Liver (tissue), 8 donors: ENCODE measurements at regions not wholly inside any gene's neighbourhood (a gene's known extent, or its start where the extent isn't known, plus 50 kb on each side); places are given as distances from the start of the nearest gene placed in this dataset.

Experiments used
- DNase-seq: peaks from one replicate; pipeline ENCODE4 v3.0.0-alpha.2; 2017; ENCODE audit warnings: low spot score
- H3K27ac ChIP-seq, 2 donors: one replicate each; pipeline ENCODE4 v1.7.0; 2013; ENCODE audit warnings: inconsistent platforms in 2 of 2, low read length in 2 of 2, control low read depth in 1 of 2, low read depth in 1 of 2, mild to moderate bottlenecking in 1 of 2
- H3K27me3 ChIP-seq, 4 donors: one replicate each; pipeline versions ENCODE4 v1.6.1 to v1.7.0; 2013; ENCODE audit warnings: low read length in 3 of 4, inconsistent platforms in 1 of 4, mild to moderate bottlenecking in 1 of 4, moderate library complexity in 1 of 4; ENCODE audit not compliant: control insufficient read depth in 4 of 4, insufficient read depth in 4 of 4
- H3K36me3 ChIP-seq, 4 donors: one replicate each; pipeline versions ENCODE4 v1.6.1 to v1.7.0; 2013; ENCODE audit warnings: low read length in 3 of 4, mild to moderate bottlenecking in 3 of 4, low read depth in 1 of 4, moderate library complexity in 1 of 4; ENCODE audit not compliant: control insufficient read depth in 4 of 4, insufficient read depth in 3 of 4
- H3K4me1 ChIP-seq, 4 donors: one replicate each; pipeline versions ENCODE4 v1.6.1 to v1.7.0; 2013; ENCODE audit warnings: low read length in 3 of 4, mild to moderate bottlenecking in 3 of 4, moderate library complexity in 1 of 4; ENCODE audit not compliant: control insufficient read depth in 4 of 4, insufficient read depth in 4 of 4
- H3K4me3 ChIP-seq, 3 donors: one replicate each; pipeline versions ENCODE4 v1.6.1 to v1.7.0; 2013; ENCODE audit warnings: low read length in 3 of 3, control low read depth in 1 of 3, low read depth in 1 of 3, mild to moderate bottlenecking in 1 of 3
- H3K9ac ChIP-seq, 2 donors: one replicate each; pipeline ENCODE4 v1.7.0; 2013; ENCODE audit warnings: low read length in 2 of 2, mild to moderate bottlenecking in 2 of 2, moderate library complexity in 2 of 2, control low read depth in 1 of 2, low read depth in 1 of 2
- H3K9me3 ChIP-seq, 4 donors: one replicate each; pipeline versions ENCODE4 v1.6.1 to v1.7.0; 2013; ENCODE audit warnings: low read length in 3 of 4; ENCODE audit not compliant: control insufficient read depth in 4 of 4
- EGR1 ChIP-seq, 2 donors: IDR thresholded peaks; 2 replicates each; pipeline ENCODE4 v1.6.1; 2016 to 2018; ENCODE audit warnings: antibody characterized with exemption in 2 of 2, low read depth in 2 of 2
- FOXA1 ChIP-seq: IDR thresholded peaks from 2 replicates; pipeline ENCODE4 v1.6.1; 2016; ENCODE audit warnings: antibody characterized with exemption
- FOXA2 ChIP-seq: IDR thresholded peaks from 2 replicates; pipeline ENCODE4 v1.6.1; 2016; ENCODE audit warnings: antibody characterized with exemption
- GABPA ChIP-seq, 2 donors: IDR thresholded peaks in 1 of 2; conservative IDR thresholded peaks in 1 of 2; 2 replicates each; pipeline ENCODE4 v1.6.1; 2016; ENCODE audit warnings: antibody characterized with exemption in 2 of 2, mild to moderate bottlenecking in 1 of 2, moderate library complexity in 1 of 2
- HNF4A ChIP-seq, 2 donors: conservative IDR thresholded peaks; 2 replicates each; pipeline ENCODE4 v1.6.1; 2016; ENCODE audit warnings: antibody characterized with exemption in 2 of 2, mild to moderate bottlenecking in 2 of 2
- HNF4G ChIP-seq: IDR thresholded peaks from 2 replicates; pipeline ENCODE4 v1.6.1; 2016; ENCODE audit warnings: antibody characterized with exemption
- JUND ChIP-seq, 2 donors: IDR thresholded peaks; 2 replicates each; pipeline ENCODE4 v1.6.1; 2016; ENCODE audit warnings: antibody characterized with exemption in 2 of 2
- MAX ChIP-seq: IDR thresholded peaks from 2 replicates; pipeline ENCODE4 v1.6.1; 2016; ENCODE audit warnings: antibody characterized with exemption
- NR2F2 ChIP-seq: IDR thresholded peaks from 2 replicates; pipeline ENCODE4 v1.6.1; 2016; ENCODE audit warnings: antibody characterized with exemption
- RAD21 ChIP-seq, 2 donors: IDR thresholded peaks; 2 replicates each; pipeline ENCODE4 v1.6.1; 2016; ENCODE audit warnings: antibody characterized with exemption in 2 of 2, mild to moderate bottlenecking in 2 of 2
- RXRA ChIP-seq, 2 donors: IDR thresholded peaks; 2 replicates each; pipeline ENCODE4 v1.6.1; 2017 to 2018; ENCODE audit warnings: antibody characterized with exemption in 2 of 2, mild to moderate bottlenecking in 1 of 2
- SP1 ChIP-seq: IDR thresholded peaks from 2 replicates; pipeline ENCODE4 v1.6.1; 2018; ENCODE audit warnings: antibody characterized with exemption, mild to moderate bottlenecking
- TAF1 ChIP-seq: conservative IDR thresholded peaks from 2 replicates; pipeline ENCODE4 v1.6.1; 2016; ENCODE audit warnings: antibody characterized with exemption, mild to moderate bottlenecking
- YY1 ChIP-seq: IDR thresholded peaks from 2 replicates; pipeline ENCODE4 v1.6.1; 2016; ENCODE audit warnings: antibody characterized with exemption, mild to moderate bottlenecking
- ZBTB33 ChIP-seq: IDR thresholded peaks from 2 replicates; pipeline ENCODE4 v1.6.1; 2016; ENCODE audit warnings: antibody characterized with exemption
- WGBS: extraction: QIAGEN DNeasy Blood & Tissue Kit; methylation state at CpG from one replicate; pipeline ENCODE4 v1.1.7; 2013; 5-methylcytosine and 5-hydroxymethylcytosine counted together
- TF ChIP-seq, protein P1 (sequence below): fragments of 150-350 bp; IDR thresholded peaks from 2 replicates; pipeline ENCODE4 v1.5.1; 2017; ENCODE audit warnings: improper control_type of control experiment, low read depth, low read length; ENCODE audit not compliant: missing input control
- TF ChIP-seq, protein P2 (sequence below): IDR thresholded peaks from 2 replicates; pipeline ENCODE4 v1.6.1; 2016; ENCODE audit warnings: antibody characterized with exemption, mild to moderate bottlenecking
- TF ChIP-seq, protein P3 (sequence below): IDR thresholded peaks from 2 replicates; pipeline ENCODE4 v1.6.1; 2016; ENCODE audit warnings: antibody characterized with exemption
- donor health status: healthy.
- donor health status: healthy.
- donor health status: healthy.
- donor health status: healthy.
- donor health status: healthy.

DNA sequence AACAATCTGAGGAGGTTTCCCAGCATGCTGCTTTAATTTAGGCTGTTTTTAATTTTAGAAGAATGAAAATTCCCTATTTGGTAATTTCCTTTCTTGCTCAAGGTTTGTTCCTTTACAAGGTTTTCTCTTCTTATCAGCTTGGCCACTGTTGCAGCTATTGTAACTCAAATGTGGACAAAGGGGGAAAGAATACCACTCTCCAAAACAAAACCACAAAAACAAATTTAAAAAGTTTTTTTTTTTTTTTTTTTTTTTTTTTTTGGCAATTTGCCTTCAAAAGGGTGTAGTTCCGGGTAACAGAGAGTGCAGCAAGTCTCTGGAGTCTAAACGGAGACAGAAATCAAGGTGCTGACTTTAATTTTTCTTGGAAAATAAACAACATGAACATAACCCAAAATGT lies 306.4 kb upstream of the ARGLU1 start:
- DNase-seq, result no peak
- Histone ChIP-seq H3K27me3 (peaks cover 0 to 3% (median 0%) of the 10 kb centered on the region in 4 donors), H3K9me3 (no peaks in the 10 kb centered on the region), H3K4me3 (no peak overlapping the region), H3K9ac (no peak overlapping the region), H3K4me1 (no peaks in the 10 kb centered on the region), H3K36me3 (no peaks in the 10 kb centered on the region), H3K27ac (no peak overlapping the region)
- TF ChIP-seq NR2F2, result no peak
- TF ChIP-seq ZBTB33, result no peak
- TF ChIP-seq MAX, result no peak
- no peak for TF ChIP-seq FOXA2
- TF ChIP-seq TAF1, result no peak
- TF ChIP-seq GABPA (IDR thresholded peaks at IDR 0.05 in 1 of 2, conservative IDR thresholded peaks at IDR 0.05 in 1 of 2), result no peak
- no peak for TF ChIP-seq HNF4A (conservative IDR thresholded peaks at IDR 0.05)
- TF ChIP-seq RAD21 (IDR thresholded peaks at IDR 0.05), result no peak
- 40% methylated on average over 2 of the region's 2 CpGs for WGBS

GRCh38 chr13:106873810-106874209 lies 305.9 kb upstream of the ARGLU1 start:
- TF ChIP-seq HNF4A (conservative IDR thresholded peaks at IDR 0.05) (no peak), NR2F2 (no peak)
- Histone ChIP-seq H3K9me3 (no peaks in the 10 kb centered on the region), H3K27me3 (peaks cover 0 to 3% (median 0%) of the 10 kb centered on the region in 4 donors), H3K36me3 (no peaks in the 10 kb centered on the region), H3K9ac (no peak overlapping the region), H3K4me3 (no peak overlapping the region), H3K27ac (peak overlapping the region; percentile 12 to 35), H3K4me1 (no peaks in the 10 kb centered on the region)
- 47% methylated on average over 1 of the region's 1 CpG for WGBS
- DNase-seq, result no peak

GRCh38 chr13:106867249-106867648 lies 299.3 kb upstream of the ARGLU1 start:
- H3K9ac ChIP-seq, result no peak overlapping the region
- no peaks in the 10 kb centered on the region for H3K36me3 ChIP-seq

More at GRCh38 chr13:106867249-106867648, 299.3 kb upstream of the ARGLU1 start:
- TF ChIP-seq YY1 (no peak), HNF4G (no peak), RXRA (IDR thresholded peaks at IDR 0.05) (no peak), SP1 (no peak), EGR1 (IDR thresholded peaks at IDR 0.05; ENCODE audit: low read depth in 2 of 2) (no peak), JUND (IDR thresholded peaks at IDR 0.05) (no peak), GABPA (IDR thresholded peaks at IDR 0.05 in 1 of 2, conservative IDR thresholded peaks at IDR 0.05 in 1 of 2) (no peak), FOXA1 (no peak), HNF4A (conservative IDR thresholded peaks at IDR 0.05) (no peak), ZBTB33 (no peak), RAD21 (IDR thresholded peaks at IDR 0.05) (no peak), FOXA2 (no peak), MAX (no peak), NR2F2 (no peak), TAF1 (no peak)
- TF ChIP-seq, protein P1, sequence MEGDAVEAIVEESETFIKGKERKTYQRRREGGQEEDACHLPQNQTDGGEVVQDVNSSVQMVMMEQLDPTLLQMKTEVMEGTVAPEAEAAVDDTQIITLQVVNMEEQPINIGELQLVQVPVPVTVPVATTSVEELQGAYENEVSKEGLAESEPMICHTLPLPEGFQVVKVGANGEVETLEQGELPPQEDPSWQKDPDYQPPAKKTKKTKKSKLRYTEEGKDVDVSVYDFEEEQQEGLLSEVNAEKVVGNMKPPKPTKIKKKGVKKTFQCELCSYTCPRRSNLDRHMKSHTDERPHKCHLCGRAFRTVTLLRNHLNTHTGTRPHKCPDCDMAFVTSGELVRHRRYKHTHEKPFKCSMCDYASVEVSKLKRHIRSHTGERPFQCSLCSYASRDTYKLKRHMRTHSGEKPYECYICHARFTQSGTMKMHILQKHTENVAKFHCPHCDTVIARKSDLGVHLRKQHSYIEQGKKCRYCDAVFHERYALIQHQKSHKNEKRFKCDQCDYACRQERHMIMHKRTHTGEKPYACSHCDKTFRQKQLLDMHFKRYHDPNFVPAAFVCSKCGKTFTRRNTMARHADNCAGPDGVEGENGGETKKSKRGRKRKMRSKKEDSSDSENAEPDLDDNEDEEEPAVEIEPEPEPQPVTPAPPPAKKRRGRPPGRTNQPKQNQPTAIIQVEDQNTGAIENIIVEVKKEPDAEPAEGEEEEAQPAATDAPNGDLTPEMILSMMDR, result no peak
- TF ChIP-seq, protein P2, sequence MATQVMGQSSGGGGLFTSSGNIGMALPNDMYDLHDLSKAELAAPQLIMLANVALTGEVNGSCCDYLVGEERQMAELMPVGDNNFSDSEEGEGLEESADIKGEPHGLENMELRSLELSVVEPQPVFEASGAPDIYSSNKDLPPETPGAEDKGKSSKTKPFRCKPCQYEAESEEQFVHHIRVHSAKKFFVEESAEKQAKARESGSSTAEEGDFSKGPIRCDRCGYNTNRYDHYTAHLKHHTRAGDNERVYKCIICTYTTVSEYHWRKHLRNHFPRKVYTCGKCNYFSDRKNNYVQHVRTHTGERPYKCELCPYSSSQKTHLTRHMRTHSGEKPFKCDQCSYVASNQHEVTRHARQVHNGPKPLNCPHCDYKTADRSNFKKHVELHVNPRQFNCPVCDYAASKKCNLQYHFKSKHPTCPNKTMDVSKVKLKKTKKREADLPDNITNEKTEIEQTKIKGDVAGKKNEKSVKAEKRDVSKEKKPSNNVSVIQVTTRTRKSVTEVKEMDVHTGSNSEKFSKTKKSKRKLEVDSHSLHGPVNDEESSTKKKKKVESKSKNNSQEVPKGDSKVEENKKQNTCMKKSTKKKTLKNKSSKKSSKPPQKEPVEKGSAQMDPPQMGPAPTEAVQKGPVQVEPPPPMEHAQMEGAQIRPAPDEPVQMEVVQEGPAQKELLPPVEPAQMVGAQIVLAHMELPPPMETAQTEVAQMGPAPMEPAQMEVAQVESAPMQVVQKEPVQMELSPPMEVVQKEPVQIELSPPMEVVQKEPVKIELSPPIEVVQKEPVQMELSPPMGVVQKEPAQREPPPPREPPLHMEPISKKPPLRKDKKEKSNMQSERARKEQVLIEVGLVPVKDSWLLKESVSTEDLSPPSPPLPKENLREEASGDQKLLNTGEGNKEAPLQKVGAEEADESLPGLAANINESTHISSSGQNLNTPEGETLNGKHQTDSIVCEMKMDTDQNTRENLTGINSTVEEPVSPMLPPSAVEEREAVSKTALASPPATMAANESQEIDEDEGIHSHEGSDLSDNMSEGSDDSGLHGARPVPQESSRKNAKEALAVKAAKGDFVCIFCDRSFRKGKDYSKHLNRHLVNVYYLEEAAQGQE, result no peak
- TF ChIP-seq, protein P3, sequence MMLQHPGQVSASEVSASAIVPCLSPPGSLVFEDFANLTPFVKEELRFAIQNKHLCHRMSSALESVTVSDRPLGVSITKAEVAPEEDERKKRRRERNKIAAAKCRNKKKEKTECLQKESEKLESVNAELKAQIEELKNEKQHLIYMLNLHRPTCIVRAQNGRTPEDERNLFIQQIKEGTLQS, result no peak
- Histone ChIP-seq H3K4me3 (no peak overlapping the region), H3K9me3 (no peaks in the 10 kb centered on the region), H3K27ac (no peak overlapping the region), H3K4me1 (no peaks in the 10 kb centered on the region), H3K27me3 (peaks cover 0 to 2% (median 0%) of the 10 kb centered on the region in 4 donors)
- no peak for DNase-seq
- WGBS, result 35% methylated on average over 13 of the region's 13 CpGs
